Spinal cord (tissue), 9 donors: ENCODE measurements at regions not wholly inside any gene's neighbourhood (a gene's known extent, or its start where the extent isn't known, plus 50 kb on each side); places are given as distances from the start of the nearest gene placed in this dataset.

Experiments used
- DNase-seq, 6 donors: peaks; one replicate each; pipeline versions ENCODE4 v3.0.0 to v3.0.0-alpha.2; 2013 to 2015; ENCODE audit warnings: low spot score in 6 of 6, low read depth in 4 of 6
- H3K27ac ChIP-seq: one replicate; pipeline ENCODE4 v1.5.1; 2013; ENCODE audit warnings: low read depth, low read length, control low read depth
- H3K27me3 ChIP-seq: one replicate; pipeline ENCODE4 v1.6.1; 2013; ENCODE audit warnings: low read length; ENCODE audit not compliant: control insufficient read depth, insufficient read depth
- H3K36me3 ChIP-seq: one replicate; pipeline ENCODE4 v1.6.1; 2013; ENCODE audit warnings: low read length; ENCODE audit not compliant: control insufficient read depth, insufficient read depth
- H3K4me1 ChIP-seq: one replicate; pipeline ENCODE4 v1.6.1; 2013; ENCODE audit warnings: low read length; ENCODE audit not compliant: control insufficient read depth, insufficient read depth
- H3K4me3 ChIP-seq: one replicate; pipeline ENCODE4 v1.5.1; 2013; ENCODE audit warnings: low read depth, low read length, control low read depth
- H3K9me3 ChIP-seq: one replicate; pipeline ENCODE4 v1.6.1; 2013; ENCODE audit warnings: low read length; ENCODE audit not compliant: control insufficient read depth, insufficient read depth
- WGBS: methylation state at CpG from one replicate; pipeline ENCODE4 v1.1.5; 2013; ENCODE audit warnings: missing lambda C conversion rate; ENCODE audit not compliant: insufficient coverage; 5-methylcytosine and 5-hydroxymethylcytosine counted together
- donor health status: healthy.

GRCh38 chr22:49646876-49647275 is 180.8 kb downstream of the BRD1 start:
- Histone ChIP-seq H3K27ac (no peak overlapping the region), H3K9me3 (no peaks in the 10 kb centered on the region), H3K4me3 (no peak overlapping the region), H3K27me3 (no peaks in the 10 kb centered on the region), H3K4me1 (peaks cover 2% of the 10 kb centered on the region), H3K36me3 (no peaks in the 10 kb centered on the region)
- no peak for DNase-seq
- WGBS = 83% methylated on average over 1 of the region's 3 CpGs

- H3K36me3 ChIP-seq = no peaks in the 10 kb centered on the region
- H3K27ac ChIP-seq = no peak overlapping the region
- H3K4me1 ChIP-seq = peaks cover 2% of the 10 kb centered on the region
- WGBS = 85% methylated on average over 11 of the region's 13 CpGs
- no peak for DNase-seq
- H3K27me3 ChIP-seq = no peaks in the 10 kb centered on the region
- H3K4me3 ChIP-seq = no peak overlapping the region
- H3K9me3 ChIP-seq = no peaks in the 10 kb centered on the region
Observed at GRCh38 chr22:49645791-49646550, 181.7 kb downstream of the BRD1 start.

- H3K9me3 ChIP-seq = no peaks in the 10 kb centered on the region
- no peak for DNase-seq
- H3K27me3 ChIP-seq = no peaks in the 10 kb centered on the region
- no peak overlapping the region for H3K4me3 ChIP-seq
- H3K36me3 ChIP-seq = no peaks in the 10 kb centered on the region
- WGBS = 100% methylated on average over 2 of the region's 3 CpGs
- H3K27ac ChIP-seq = no peak overlapping the region
- peaks cover 2% of the 10 kb centered on the region for H3K4me1 ChIP-seq
Observed at GRCh38 chr22:49645257-49645656, 182.4 kb downstream of the BRD1 start.

GRCh38 chr22:49643998-49644397 is 183.7 kb downstream of the BRD1 start:
- Histone ChIP-seq H3K27ac (no peak overlapping the region), H3K4me3 (no peak overlapping the region), H3K4me1 (peaks cover 8% of the 10 kb centered on the region), H3K9me3 (no peaks in the 10 kb centered on the region), H3K27me3 (no peaks in the 10 kb centered on the region), H3K36me3 (no peaks in the 10 kb centered on the region)
- no peak for DNase-seq
- 100% methylated on average over 2 of the region's 6 CpGs for WGBS

- no peak overlapping the region for H3K27ac ChIP-seq
- no peak for DNase-seq
- peaks cover 13% of the 10 kb centered on the region for H3K4me1 ChIP-seq
- no peaks in the 10 kb centered on the region for H3K36me3 ChIP-seq
- H3K9me3 ChIP-seq = no peaks in the 10 kb centered on the region
- WGBS = 89% methylated on average over 16 of the region's 16 CpGs
- no peak overlapping the region for H3K4me3 ChIP-seq
- H3K27me3 ChIP-seq = no peaks in the 10 kb centered on the region
Observed at GRCh38 chr22:49643466-49643865, 184.2 kb downstream of the BRD1 start.

- H3K9me3 ChIP-seq = no peaks in the 10 kb centered on the region
- H3K4me1 ChIP-seq = peaks cover 16% of the 10 kb centered on the region
- H3K27me3 ChIP-seq = no peaks in the 10 kb centered on the region
- no peak overlapping the region for H3K27ac ChIP-seq
- DNase-seq = no peak
- no peaks in the 10 kb centered on the region for H3K36me3 ChIP-seq
- H3K4me3 ChIP-seq = no peak overlapping the region
- WGBS = 85% methylated on average over 8 of the region's 8 CpGs
Observed at GRCh38 chr22:49642741-49643140, 184.9 kb downstream of the BRD1 start.

- Histone ChIP-seq H3K4me3 (no peak overlapping the region), H3K4me1 (peaks cover 16% of the 10 kb centered on the region)
- WGBS = 70% methylated on average over 7 of the region's 7 CpGs
Observed at GRCh38 chr22:49642331-49642730, 185.3 kb downstream of the BRD1 start.

GRCh38 chr22:49641770-49642313 is 185.8 kb downstream of the BRD1 start:
- 92% methylated on average over 12 of the region's 12 CpGs for WGBS
- no peak for DNase-seq
- Histone ChIP-seq H3K9me3 (no peaks in the 10 kb centered on the region), H3K4me3 (no peak overlapping the region), H3K27me3 (peaks cover 4% of the 10 kb centered on the region), H3K4me1 (peaks cover 16% of the 10 kb centered on the region), H3K36me3 (no peaks in the 10 kb centered on the region), H3K27ac (no peak overlapping the region)

More at GRCh38 chr22:49642331-49642730, 185.3 kb downstream of the BRD1 start:
- Histone ChIP-seq H3K27me3 (peaks cover under 1% of the 10 kb centered on the region), H3K27ac (no peak overlapping the region), H3K9me3 (no peaks in the 10 kb centered on the region), H3K36me3 (no peaks in the 10 kb centered on the region)
- DNase-seq = no peak

GRCh38 chr22:49640366-49641095 is 187.1 kb downstream of the BRD1 start:
- no peak for DNase-seq
- WGBS = 83% methylated on average over 26 of the region's 26 CpGs
- no peaks in the 10 kb centered on the region for H3K36me3 ChIP-seq
- H3K4me3 ChIP-seq = no peak overlapping the region
- H3K4me1 ChIP-seq = peaks cover 16% of the 10 kb centered on the region
- peaks cover 7% of the 10 kb centered on the region for H3K27me3 ChIP-seq
- H3K27ac ChIP-seq = no peak overlapping the region
- H3K9me3 ChIP-seq = no peaks in the 10 kb centered on the region
